GM19324 (cell line): ENCODE measurements at regions not wholly inside any gene's neighbourhood (a gene's known extent, or its start where the extent isn't known, plus 50 kb on each side); places are given as distances from the start of the nearest gene placed in this dataset.

Experiments used
- ATAC-seq: cut with Tn5 transposase; IDR thresholded peaks from one replicate; pipeline ENCODE4 v1.9.1; 2021; ENCODE audit warnings: mild to moderate bottlenecking, moderate library complexity; ENCODE audit not compliant: unreplicated experiment, low FRiP score

GRCh38 chr1:88080875-88081274 is 603.2 kb upstream of the PKN2 start:
- ATAC-seq, result no peak

- no peak for ATAC-seq
These were observed 595.6 kb upstream of the PKN2 start for GRCh38 chr1:88088481-88088880.

- ATAC-seq, result no peak
These were observed 594.1 kb upstream of the PKN2 start for GRCh38 chr1:88089961-88090360.

- no peak for ATAC-seq
These were observed 585.2 kb upstream of the PKN2 start for GRCh38 chr1:88098881-88099280.

- ATAC-seq, result no peak
These were observed 583.0 kb upstream of the PKN2 start for GRCh38 chr1:88101041-88101440.

- ATAC-seq, result no peak
These were observed 579.8 kb upstream of the PKN2 start for GRCh38 chr1:88104236-88104635.

- no peak for ATAC-seq
These were observed 579.2 kb upstream of the PKN2 start for GRCh38 chr1:88104886-88105285.

- no peak for ATAC-seq
These were observed 572.3 kb upstream of the PKN2 start for GRCh38 chr1:88111816-88112215.

GRCh38 chr1:88117597-88117996 is 566.5 kb upstream of the PKN2 start:
- ATAC-seq, result no peak

- no peak for ATAC-seq
These were observed 565.8 kb upstream of the PKN2 start for GRCh38 chr1:88118176-88118845.

GRCh38 chr1:88124614-88125013 is 559.5 kb upstream of the PKN2 start:
- ATAC-seq, result no peak

GRCh38 chr1:88126467-88126866 is 557.6 kb upstream of the PKN2 start:
- no peak for ATAC-seq

GRCh38 chr1:88133991-88134390 is 550.1 kb upstream of the PKN2 start:
- ATAC-seq, result no peak

- no peak for ATAC-seq
These were observed 548.8 kb upstream of the PKN2 start for GRCh38 chr1:88134983-88135921.

- no peak for ATAC-seq
These were observed 544.4 kb upstream of the PKN2 start for GRCh38 chr1:88139633-88140032.

GRCh38 chr1:88140325-88140724 is 543.7 kb upstream of the PKN2 start:
- ATAC-seq, result no peak

- peak; percentile 55 for ATAC-seq
These were observed 542.5 kb upstream of the PKN2 start for GRCh38 chr1:88141499-88142074.

GRCh38 chr1:88145752-88146151 is 538.3 kb upstream of the PKN2 start:
- no peak for ATAC-seq

- ATAC-seq, result no peak
These were observed 534.4 kb upstream of the PKN2 start for GRCh38 chr1:88149686-88150085.

GRCh38 chr1:88150330-88150729 is 533.7 kb upstream of the PKN2 start:
- no peak for ATAC-seq

GRCh38 chr1:88163187-88163586 is 520.9 kb upstream of the PKN2 start:
- no peak for ATAC-seq
